Esophagus muscularis mucosa (tissue), 4 donors: ENCODE measurements at regions not wholly inside any gene's neighbourhood (a gene's known extent, or its start where the extent isn't known, plus 50 kb on each side); places are given as distances from the start of the nearest gene placed in this dataset.
"Not testable (repeated sequence)": the region's sequence is repeated elsewhere in the genome, so short reads cannot be mapped to it uniquely, and the experiment has no call there.

ENCODE experiments used
- DNase-seq: peaks from one replicate; pipeline ENCODE4 v3.0.0-alpha.2; 2017; ENCODE audit errors: extremely low spot score
- H3K27ac ChIP-seq, 4 donors: fragments of 200-600 bp; sonication (generic); replicated peaks in 1 of 4; 1 replicate in 3 of 4; 2 replicates in 1 of 4; pipeline ENCODE4 v1.5.1; 2016 to 2019; ENCODE audit warnings: mild to moderate bottlenecking in 1 of 4
- H3K27me3 ChIP-seq, 4 donors: fragments of 200-600 bp; sonication (generic); one replicate each; pipeline versions ENCODE4 v1.5.1 to v1.6.0; 2016 to 2019
- H3K36me3 ChIP-seq, 4 donors: fragments of 200-600 bp; sonication (generic); one replicate each; pipeline ENCODE4 v1.5.1; 2016 to 2019
- H3K4me1 ChIP-seq, 4 donors: fragments of 200-600 bp; sonication (generic); one replicate each; pipeline ENCODE4 v1.5.1; 2016 to 2019
- H3K4me3 ChIP-seq, 4 donors: fragments of 200-600 bp; sonication (generic); 1 replicate in 2 of 4; 2 replicates in 2 of 4; pipeline ENCODE4 v1.5.1; 2016 to 2019; ENCODE audit warnings: mild to moderate bottlenecking in 4 of 4, moderate library complexity in 1 of 4
- H3K9me3 ChIP-seq, 4 donors: fragments of 200-600 bp; sonication (generic); 1 replicate in 3 of 4; 2 replicates in 1 of 4; pipeline ENCODE4 v1.5.1; 2016 to 2019
- EP300 ChIP-seq: sonication (generic); formaldehyde crosslinking; IDR thresholded peaks from one replicate; pipeline ENCODE4 v1.6.1; 2017; ENCODE audit warnings: antibody characterized with exemption
- POLR2A ChIP-seq: fragments of 450-650 bp; IDR thresholded peaks from one replicate; pipeline ENCODE4 v1.6.1; 2017; ENCODE audit warnings: antibody characterized with exemption, moderate library complexity, mild to moderate bottlenecking, low read depth
- POLR2AphosphoS5 ChIP-seq, 2 donors: sonication (generic); formaldehyde crosslinking; IDR thresholded peaks; one replicate each; pipeline ENCODE4 v1.6.1; 2017; ENCODE audit warnings: antibody characterized with exemption in 2 of 2
- WGBS: methylation state at CpG from one replicate; pipeline ENCODE4 v1.1.5; 2018; 5-methylcytosine and 5-hydroxymethylcytosine counted together
- intact Hi-C: fragments of 100-400 bp; cut with DNase I; formaldehyde crosslinking; loops from one replicate; pipeline ENCODE4 v1.15.1; 2023
- TF ChIP-seq, protein P1 (sequence below), 3 experiments: fragments of 200-600 bp in 2 of 3; fragments of 450-650 bp in 1 of 3; sonication (generic) in 2 of 3; IDR thresholded peaks; one replicate each; pipeline ENCODE4 v1.5.1; 2017 to 2019; ENCODE audit warnings: antibody characterized with exemption in 3 of 3, mild to moderate bottlenecking in 2 of 3, moderate library complexity in 1 of 3

GRCh38 chr18:79603321-79604204, 76.0 kb upstream of the CTDP1 start:
- intact Hi-C loops, result no loop called here
- Histone ChIP-seq H3K9me3 (no peaks in the 10 kb centered on the region), H3K27ac (no peak overlapping the region), H3K36me3 (no peaks in the 10 kb centered on the region), H3K4me1 (peaks cover 0 to 4% (median 0%) of the 10 kb centered on the region in 4 donors), H3K4me3 (no peak overlapping the region), H3K27me3 (peaks cover 0 to 34% (median 0%) of the 10 kb centered on the region in 4 donors)
- TF ChIP-seq POLR2A (no peak), EP300 (no peak), POLR2AphosphoS5 (IDR thresholded peaks at IDR 0.05) (no peak)
- TF ChIP-seq, protein P1, sequence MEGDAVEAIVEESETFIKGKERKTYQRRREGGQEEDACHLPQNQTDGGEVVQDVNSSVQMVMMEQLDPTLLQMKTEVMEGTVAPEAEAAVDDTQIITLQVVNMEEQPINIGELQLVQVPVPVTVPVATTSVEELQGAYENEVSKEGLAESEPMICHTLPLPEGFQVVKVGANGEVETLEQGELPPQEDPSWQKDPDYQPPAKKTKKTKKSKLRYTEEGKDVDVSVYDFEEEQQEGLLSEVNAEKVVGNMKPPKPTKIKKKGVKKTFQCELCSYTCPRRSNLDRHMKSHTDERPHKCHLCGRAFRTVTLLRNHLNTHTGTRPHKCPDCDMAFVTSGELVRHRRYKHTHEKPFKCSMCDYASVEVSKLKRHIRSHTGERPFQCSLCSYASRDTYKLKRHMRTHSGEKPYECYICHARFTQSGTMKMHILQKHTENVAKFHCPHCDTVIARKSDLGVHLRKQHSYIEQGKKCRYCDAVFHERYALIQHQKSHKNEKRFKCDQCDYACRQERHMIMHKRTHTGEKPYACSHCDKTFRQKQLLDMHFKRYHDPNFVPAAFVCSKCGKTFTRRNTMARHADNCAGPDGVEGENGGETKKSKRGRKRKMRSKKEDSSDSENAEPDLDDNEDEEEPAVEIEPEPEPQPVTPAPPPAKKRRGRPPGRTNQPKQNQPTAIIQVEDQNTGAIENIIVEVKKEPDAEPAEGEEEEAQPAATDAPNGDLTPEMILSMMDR (IDR thresholded peaks at IDR 0.05), result no peak
- no peak for DNase-seq
- 93% methylated on average over 24 of the region's 37 CpGs for WGBS

- Histone ChIP-seq H3K4me3 (no peak overlapping the region), H3K36me3 (no peaks in the 10 kb centered on the region), H3K27me3 (peaks cover 0 to 39% (median 0%) of the 10 kb centered on the region in 4 donors), H3K4me1 (peaks cover 0 to 4% (median 0%) of the 10 kb centered on the region in 4 donors), H3K27ac (no peak overlapping the region), H3K9me3 (no peaks in the 10 kb centered on the region)
- no peak for DNase-seq
- intact Hi-C loops, result no loop called here
- WGBS, result 95% methylated on average over 14 of the region's 20 CpGs
- TF ChIP-seq POLR2AphosphoS5 (IDR thresholded peaks at IDR 0.05), result no peak
Measured at GRCh38 chr18:79604205-79604912, 75.2 kb upstream of the CTDP1 start.

GRCh38 chr18:79604913-79605880, 74.4 kb upstream of the CTDP1 start:
- no peaks in the 10 kb centered on the region for H3K9me3 ChIP-seq
- H3K36me3 ChIP-seq, result no peaks in the 10 kb centered on the region
- WGBS, result 85% methylated on average over 35 of the region's 36 CpGs
- no peak overlapping the region for H3K4me3 ChIP-seq
- H3K27ac ChIP-seq, result no peak overlapping the region
- no peak for DNase-seq
- H3K27me3 ChIP-seq, result peaks cover 0 to 36% (median 0%) of the 10 kb centered on the region in 4 donors
- no peak for TF ChIP-seq POLR2A
- TF ChIP-seq, protein P1 (IDR thresholded peaks at IDR 0.05), result no peak
- no peak for TF ChIP-seq POLR2AphosphoS5 (IDR thresholded peaks at IDR 0.05)
- no peak for TF ChIP-seq EP300
- peaks cover 0 to 4% (median 0%) of the 10 kb centered on the region in 4 donors for H3K4me1 ChIP-seq
- intact Hi-C loops, result no loop called here

DNA sequence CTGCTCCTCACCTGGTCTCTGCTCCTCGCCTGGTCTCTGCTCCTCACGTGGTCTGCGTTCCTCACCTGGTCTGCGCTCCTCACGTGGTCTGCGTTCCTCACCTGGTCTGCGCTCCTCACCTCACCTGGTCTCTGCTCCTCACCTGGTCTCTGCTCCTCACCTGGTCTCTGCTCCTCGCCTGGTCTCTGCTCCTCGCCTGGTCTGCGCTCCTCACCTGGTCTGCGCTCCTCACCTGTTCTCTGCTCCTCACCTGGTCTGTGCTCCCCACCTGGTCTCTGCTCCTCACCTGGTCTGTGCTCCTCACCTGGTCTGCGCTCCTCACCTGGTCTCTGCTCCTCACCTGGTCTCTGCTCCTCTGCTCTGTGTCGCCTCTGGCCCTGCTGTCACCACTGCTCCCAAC, 73.5 kb upstream of the CTDP1 start:
- DNase-seq, H3K27ac ChIP-seq, H3K36me3 ChIP-seq, H3K4me1 ChIP-seq, intact Hi-C loops, H3K9me3 ChIP-seq, H3K4me3 ChIP-seq: not testable (repeated sequence)
- peaks cover 0 to 35% (median 0%) of the 10 kb centered on the region in 4 donors for H3K27me3 ChIP-seq
- WGBS, result 85% methylated on average over 13 of the region's 13 CpGs

GRCh38 chr18:79606621-79607331, 72.8 kb upstream of the CTDP1 start:
- TF ChIP-seq POLR2A, result no peak
- TF ChIP-seq, protein P1 (IDR thresholded peaks at IDR 0.05), result no peak
- TF ChIP-seq POLR2AphosphoS5 (IDR thresholded peaks at IDR 0.05), result no peak
- no peak for TF ChIP-seq EP300
- WGBS, result 85% methylated on average over 25 of the region's 31 CpGs

More at GRCh38 chr18:79606621-79607331, 72.8 kb upstream of the CTDP1 start:
- Histone ChIP-seq H3K36me3 (no peaks in the 10 kb centered on the region), H3K4me3 (no peak overlapping the region), H3K27ac (no peak overlapping the region), H3K4me1 (peaks cover 0 to 11% (median 2%) of the 10 kb centered on the region in 4 donors), H3K27me3 (peaks cover 0 to 37% (median 0%) of the 10 kb centered on the region in 4 donors), H3K9me3 (no peaks in the 10 kb centered on the region)
- no peak for DNase-seq
- intact Hi-C loops, result no loop called here
